ENCODE measurements at regions not wholly inside any gene's neighbourhood (a gene's known extent, or its start where the extent isn't known, plus 50 kb on each side); places are given as distances from the start of the nearest gene placed in this dataset.
A peak's percentile ranks its signal among the peaks of the same experiment; 100 is the strongest.

GRCh38 chr1:38210895-38211177 is 164.2 kb upstream of the POU3F1 start:
- Histone ChIP-seq H3K9me2 (replicated peaks; ENCODE audit: control insufficient read depth, low read length) (no peaks in the 10 kb centered on the region), H3K4me1 (ENCODE audit: control insufficient read depth, low read length) (peaks cover 10% of the 10 kb centered on the region), H3K4me3 (ENCODE audit: low read length) (no peak overlapping the region), H3K79me2 (ENCODE audit: control insufficient read depth, low read length) (no peaks in the 10 kb centered on the region), H3K27me3 (ENCODE audit: control insufficient read depth, low read length) (no peaks in the 10 kb centered on the region; the same call in 1 of the 2 replicates), H3F3A (ENCODE audit: control insufficient read depth, insufficient read depth) (no peaks in the 10 kb centered on the region), H4K20me1 (ENCODE audit: control insufficient read depth, insufficient read depth, low read depth, low read length) (no peaks in the 10 kb centered on the region), H3K9me3 (ENCODE audit: control insufficient read depth, insufficient read depth, low read length) (no peaks in the 10 kb centered on the region), H3K36me3 (ENCODE audit: control insufficient read depth, low read length) (no peaks in the 10 kb centered on the region), H3K27ac (ENCODE audit: low read depth, low read length) (no peak overlapping the region), H3K4me2 (ENCODE audit: low read length) (no peak overlapping the region)
- TF ChIP-seq EZH2phosphoT487 (IDR thresholded peaks at IDR 0.05; ENCODE audit: borderline replicate concordance, low read length): no peak
- TF ChIP-seq CTCF (IDR thresholded peaks at IDR 0.05; ENCODE audit: low read depth, low read length, poor library complexity, severe bottlenecking): no peak

- no peaks in the 10 kb centered on the region for H3F3A ChIP-seq (ENCODE audit: control insufficient read depth, insufficient read depth)
- H3K4me2 ChIP-seq (ENCODE audit: low read length): no peak overlapping the region
- H3K79me2 ChIP-seq (ENCODE audit: control insufficient read depth, low read length): no peaks in the 10 kb centered on the region
- H3K27ac ChIP-seq (ENCODE audit: low read depth, low read length): no peak overlapping the region
- no peaks in the 10 kb centered on the region for H3K9me3 ChIP-seq (ENCODE audit: control insufficient read depth, insufficient read depth, low read length)
- no peaks in the 10 kb centered on the region for H4K20me1 ChIP-seq (ENCODE audit: control insufficient read depth, insufficient read depth, low read depth, low read length)
- TF ChIP-seq CTCF (IDR thresholded peaks at IDR 0.05; ENCODE audit: low read depth, low read length, poor library complexity, severe bottlenecking) (no peak), EZH2phosphoT487 (IDR thresholded peaks at IDR 0.05; ENCODE audit: borderline replicate concordance, low read length) (no peak)
- no peaks in the 10 kb centered on the region for H3K36me3 ChIP-seq (ENCODE audit: control insufficient read depth, low read length)
- no peaks in the 10 kb centered on the region; the same call in 1 of the 2 replicates for H3K27me3 ChIP-seq (ENCODE audit: control insufficient read depth, low read length)
- no peaks in the 10 kb centered on the region for H3K9me2 ChIP-seq (replicated peaks; ENCODE audit: control insufficient read depth, low read length)
- H3K4me3 ChIP-seq (ENCODE audit: low read length): no peak overlapping the region
- H3K4me1 ChIP-seq (ENCODE audit: control insufficient read depth, low read length): peaks cover 10% of the 10 kb centered on the region
Observed at GRCh38 chr1:38210021-38210894, 163.7 kb upstream of the POU3F1 start.

GRCh38 chr1:38208716-38209632 is 162.4 kb upstream of the POU3F1 start:
- Histone ChIP-seq H3K27me3 (ENCODE audit: control insufficient read depth, low read length) (no peaks in the 10 kb centered on the region; the same call in 1 of the 2 replicates), H3F3A (ENCODE audit: control insufficient read depth, insufficient read depth) (no peaks in the 10 kb centered on the region), H3K4me1 (ENCODE audit: control insufficient read depth, low read length) (peaks cover 10% of the 10 kb centered on the region), H3K9me3 (ENCODE audit: control insufficient read depth, insufficient read depth, low read length) (no peaks in the 10 kb centered on the region), H4K20me1 (ENCODE audit: control insufficient read depth, insufficient read depth, low read depth, low read length) (no peaks in the 10 kb centered on the region), H3K4me3 (ENCODE audit: low read length) (no peak overlapping the region), H3K79me2 (ENCODE audit: control insufficient read depth, low read length) (no peaks in the 10 kb centered on the region), H3K36me3 (ENCODE audit: control insufficient read depth, low read length) (no peaks in the 10 kb centered on the region), H3K4me2 (ENCODE audit: low read length) (no peak overlapping the region), H3K9me2 (replicated peaks; ENCODE audit: control insufficient read depth, low read length) (no peaks in the 10 kb centered on the region), H3K27ac (ENCODE audit: low read depth, low read length) (no peak overlapping the region)
- TF ChIP-seq EZH2phosphoT487 (IDR thresholded peaks at IDR 0.05; ENCODE audit: borderline replicate concordance, low read length) (no peak), CTCF (IDR thresholded peaks at IDR 0.05; ENCODE audit: low read depth, low read length, poor library complexity, severe bottlenecking) (peak; percentile 34)

Data from DOHH2 (cell line).